Cardiac fibroblast (primary cell): ENCODE measurements at regions not wholly inside any gene's neighbourhood (a gene's known extent, or its start where the extent isn't known, plus 50 kb on each side); places are given as distances from the start of the nearest gene placed in this dataset.

ENCODE experiments used
- DNase-seq, 2 donors: peaks; one replicate each; pipeline versions ENCODE4 v3.0.0 to v3.0.0-alpha.2; 2010; ENCODE audit warnings: low read depth in 2 of 2
- H3K4me3 ChIP-seq, 2 donors: replicated peaks in 1 of 2; 1 replicate in 1 of 2; 2 replicates in 1 of 2; pipeline ENCODE4 v1.5.1; 2011; ENCODE audit warnings: low read depth in 2 of 2, low read length in 2 of 2, mild to moderate bottlenecking in 2 of 2, moderate library complexity in 1 of 2
- TF ChIP-seq, protein P1 (sequence below): IDR thresholded peaks from one replicate; pipeline ENCODE4 v1.5.1; 2011; ENCODE audit warnings: low read depth, mild to moderate bottlenecking, low read length, inconsistent platforms

DNA sequence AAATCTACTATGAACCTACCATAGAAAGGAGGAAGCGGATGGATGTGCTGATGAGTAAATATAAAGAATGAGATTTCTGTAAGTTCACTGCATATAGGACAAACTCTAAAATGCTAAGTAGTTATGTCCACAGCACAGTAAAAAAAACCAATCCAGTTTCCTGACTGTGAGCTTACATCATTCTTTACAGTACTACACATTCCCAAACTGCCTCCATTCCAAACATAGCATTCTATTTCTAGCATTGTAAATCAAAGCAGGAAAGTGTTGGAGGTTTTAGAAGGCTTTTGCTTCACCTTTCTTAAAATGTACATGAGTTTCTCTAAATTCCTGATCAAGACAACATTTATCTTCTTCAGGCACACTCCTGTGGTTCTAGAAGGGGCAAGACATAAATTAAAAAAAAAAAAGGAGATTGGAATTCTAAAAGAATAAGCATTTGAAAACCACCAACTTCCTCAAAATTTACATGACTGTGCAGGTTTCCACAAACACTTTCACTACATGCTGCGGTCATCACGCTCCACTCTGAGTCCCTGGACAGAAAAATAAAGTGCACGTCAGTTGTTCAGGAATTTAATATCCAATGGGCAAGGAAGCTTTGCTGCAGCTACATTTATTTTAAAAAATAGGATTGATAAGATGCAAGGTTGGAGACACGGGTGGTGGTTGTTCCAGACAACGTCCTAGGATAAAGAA, 297.6 kb upstream of the STS start:
- peak in 1 of 2 donors; percentile 0 for DNase-seq

DNA sequence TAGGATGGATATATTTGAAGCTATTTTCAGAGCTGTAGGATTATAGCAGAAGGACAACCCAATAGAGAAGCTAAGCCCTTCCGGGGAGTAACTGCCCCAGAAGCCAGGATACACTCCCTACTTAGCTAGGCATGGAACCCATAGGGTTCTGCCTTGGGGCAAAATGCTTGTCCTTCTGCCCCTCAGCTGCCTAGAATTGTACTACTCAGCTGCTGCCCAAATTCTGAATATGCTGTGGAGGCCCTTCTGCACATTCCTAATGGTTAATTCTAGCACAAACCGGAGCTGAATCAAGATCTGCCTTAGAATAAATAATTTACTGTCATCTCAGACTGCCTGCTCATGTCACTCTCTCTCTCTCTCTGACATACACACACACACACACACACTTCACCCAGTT, 297.7 kb upstream of the VCX3A start:
- H3K4me3 ChIP-seq, result no peak overlapping the region
- DNase-seq, result no peak
- TF ChIP-seq, protein P1, sequence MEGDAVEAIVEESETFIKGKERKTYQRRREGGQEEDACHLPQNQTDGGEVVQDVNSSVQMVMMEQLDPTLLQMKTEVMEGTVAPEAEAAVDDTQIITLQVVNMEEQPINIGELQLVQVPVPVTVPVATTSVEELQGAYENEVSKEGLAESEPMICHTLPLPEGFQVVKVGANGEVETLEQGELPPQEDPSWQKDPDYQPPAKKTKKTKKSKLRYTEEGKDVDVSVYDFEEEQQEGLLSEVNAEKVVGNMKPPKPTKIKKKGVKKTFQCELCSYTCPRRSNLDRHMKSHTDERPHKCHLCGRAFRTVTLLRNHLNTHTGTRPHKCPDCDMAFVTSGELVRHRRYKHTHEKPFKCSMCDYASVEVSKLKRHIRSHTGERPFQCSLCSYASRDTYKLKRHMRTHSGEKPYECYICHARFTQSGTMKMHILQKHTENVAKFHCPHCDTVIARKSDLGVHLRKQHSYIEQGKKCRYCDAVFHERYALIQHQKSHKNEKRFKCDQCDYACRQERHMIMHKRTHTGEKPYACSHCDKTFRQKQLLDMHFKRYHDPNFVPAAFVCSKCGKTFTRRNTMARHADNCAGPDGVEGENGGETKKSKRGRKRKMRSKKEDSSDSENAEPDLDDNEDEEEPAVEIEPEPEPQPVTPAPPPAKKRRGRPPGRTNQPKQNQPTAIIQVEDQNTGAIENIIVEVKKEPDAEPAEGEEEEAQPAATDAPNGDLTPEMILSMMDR, result no peak

More for the DNA sequence above, 297.6 kb upstream of the STS start:
- no peak overlapping the region for H3K4me3 ChIP-seq
- TF ChIP-seq, protein P1, result no peak

DNA sequence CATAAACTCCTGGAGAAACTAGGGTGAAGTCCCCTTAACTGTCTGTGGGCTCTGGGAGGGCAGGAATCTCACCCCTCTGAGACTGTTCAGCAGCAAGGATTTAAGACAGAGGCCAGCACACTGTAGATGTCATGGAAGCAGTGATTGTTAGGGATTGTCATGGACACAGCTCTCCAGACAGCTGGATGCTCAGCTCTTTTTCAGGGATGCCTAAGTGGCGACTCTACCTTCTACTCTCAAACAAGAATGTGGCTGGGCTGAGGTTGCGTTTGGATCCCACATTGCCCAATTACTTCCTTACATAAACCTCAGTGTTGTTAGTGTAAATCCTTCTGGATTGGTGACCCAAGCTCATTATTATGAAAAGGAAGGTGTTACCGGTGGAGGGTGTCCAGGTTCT, 291.9 kb upstream of the VCX3A start:
- DNase-seq, result no peak
- TF ChIP-seq, protein P1, result no peak
- no peak overlapping the region for H3K4me3 ChIP-seq

DNA sequence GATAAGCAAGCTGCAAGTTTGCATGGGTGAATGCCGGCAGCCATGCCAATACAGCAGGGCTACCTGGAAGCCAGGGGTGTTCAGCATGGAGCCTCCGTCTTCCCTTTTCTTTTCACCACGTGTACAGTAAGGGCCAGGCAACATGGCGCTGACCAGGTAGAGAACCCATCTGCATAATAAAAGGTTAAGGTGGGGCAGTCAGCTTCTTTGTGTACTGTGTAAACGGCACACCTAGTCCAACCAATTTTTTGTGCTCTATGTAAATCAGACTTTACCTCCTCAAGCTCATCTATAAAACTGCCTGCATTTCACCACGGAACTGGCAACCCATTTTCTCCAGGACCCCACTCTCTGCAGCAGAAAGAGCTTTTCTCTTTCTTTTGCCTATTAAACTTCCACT, 286.8 kb upstream of the VCX3A start:
- no peak overlapping the region for H3K4me3 ChIP-seq
- TF ChIP-seq, protein P1, result no peak
- no peak for DNase-seq

DNA sequence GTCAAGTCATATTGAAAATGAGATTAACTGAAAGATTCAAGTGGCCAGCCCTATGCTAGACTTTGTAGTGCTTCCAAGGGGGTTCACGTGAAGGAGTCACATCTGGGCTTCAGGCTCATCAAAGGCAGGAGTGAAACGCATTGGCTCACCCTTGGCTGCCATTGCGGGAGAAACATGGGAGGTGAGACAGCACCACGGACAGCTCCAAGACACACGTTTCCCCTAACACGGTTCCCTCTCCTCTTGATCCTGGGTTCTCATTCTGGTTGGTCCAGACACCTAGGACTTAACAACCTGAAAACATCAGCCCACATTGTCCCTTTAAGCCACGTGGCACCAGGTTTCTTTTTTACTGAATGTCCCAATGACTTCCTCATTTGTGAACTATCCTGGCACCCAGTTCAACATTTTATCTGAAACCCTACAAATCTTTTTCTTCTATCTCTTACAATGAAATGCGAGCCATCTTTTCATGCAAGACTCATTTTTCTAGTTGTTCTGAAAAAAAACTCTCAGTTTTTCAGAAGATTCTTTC, 279.0 kb upstream of the VCX3A start:
- no peak for DNase-seq
- TF ChIP-seq, protein P1, result no peak

DNA sequence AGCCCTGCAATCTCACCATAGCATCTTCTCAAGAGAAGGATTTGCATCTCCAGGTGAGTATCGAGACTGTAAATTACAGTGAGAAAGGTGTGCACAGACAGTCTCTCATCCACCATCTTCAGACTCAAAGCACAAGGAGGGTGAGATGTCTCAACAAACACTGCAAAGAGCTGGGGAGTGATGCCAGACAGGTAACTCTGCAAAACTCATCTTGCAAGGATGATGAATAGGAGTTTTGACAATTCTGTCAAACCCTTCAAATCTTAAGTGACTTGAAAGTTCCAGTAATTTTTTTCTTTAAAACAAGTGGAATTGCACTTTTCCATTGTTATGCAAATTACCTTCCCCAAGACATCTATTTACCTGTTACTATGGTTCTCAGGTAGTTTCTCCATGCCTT, 277.2 kb upstream of the VCX3A start:
- H3K4me3 ChIP-seq, result no peak overlapping the region
- TF ChIP-seq, protein P1, result no peak
- DNase-seq, result no peak

More for the DNA sequence above, 279.0 kb upstream of the VCX3A start:
- H3K4me3 ChIP-seq, result no peak overlapping the region
